Coronary artery (tissue), 2 donors: ENCODE measurements at regions not wholly inside any gene's neighbourhood (a gene's known extent, or its start where the extent isn't known, plus 50 kb on each side); places are given as distances from the start of the nearest gene placed in this dataset.
"Not testable (repeated sequence)": the region's sequence is repeated elsewhere in the genome, so short reads cannot be mapped to it uniquely, and the experiment has no call there.

ENCODE experiments used
- DNase-seq: peaks from one replicate; pipeline ENCODE4 v3.0.0-alpha.2; 2017; ENCODE audit warnings: low spot score
- H3K27ac ChIP-seq, 2 donors: fragments of 200-600 bp; sonication (generic); one replicate each; pipeline ENCODE4 v1.5.1; 2016 to 2019
- H3K4me3 ChIP-seq: fragments of 200-600 bp; sonication (generic); 2 replicates; pipeline ENCODE4 v1.5.1; 2016; ENCODE audit warnings: mild to moderate bottlenecking, moderate library complexity
- TF ChIP-seq, protein P1 (sequence below): fragments of 200-600 bp; sonication (generic); IDR thresholded peaks from one replicate; pipeline ENCODE4 v1.5.1; 2019; ENCODE audit warnings: antibody characterized with exemption

DNA sequence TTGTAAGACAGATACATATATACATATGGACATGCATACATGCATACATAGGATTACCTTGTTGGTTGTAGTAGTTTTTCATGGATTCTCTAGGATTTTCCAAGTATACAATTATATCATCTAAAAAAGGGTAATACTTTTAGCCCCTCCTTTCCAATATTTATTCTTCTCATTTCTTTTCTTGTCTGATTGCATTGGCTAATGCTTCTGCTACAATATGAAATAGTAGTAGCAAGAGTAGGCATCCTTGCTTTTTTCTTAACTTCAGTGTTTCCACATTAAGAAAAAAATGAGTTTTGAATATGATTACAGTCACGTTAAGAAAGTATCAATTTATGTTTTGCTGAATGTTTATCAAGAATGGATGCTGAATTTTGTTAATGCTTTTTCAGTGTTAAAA is 58.0 kb downstream of the RBFOX3 start:
- Histone ChIP-seq H3K4me3 (no peak overlapping the region), H3K27ac (no peak overlapping the region)
- TF ChIP-seq, protein P1, sequence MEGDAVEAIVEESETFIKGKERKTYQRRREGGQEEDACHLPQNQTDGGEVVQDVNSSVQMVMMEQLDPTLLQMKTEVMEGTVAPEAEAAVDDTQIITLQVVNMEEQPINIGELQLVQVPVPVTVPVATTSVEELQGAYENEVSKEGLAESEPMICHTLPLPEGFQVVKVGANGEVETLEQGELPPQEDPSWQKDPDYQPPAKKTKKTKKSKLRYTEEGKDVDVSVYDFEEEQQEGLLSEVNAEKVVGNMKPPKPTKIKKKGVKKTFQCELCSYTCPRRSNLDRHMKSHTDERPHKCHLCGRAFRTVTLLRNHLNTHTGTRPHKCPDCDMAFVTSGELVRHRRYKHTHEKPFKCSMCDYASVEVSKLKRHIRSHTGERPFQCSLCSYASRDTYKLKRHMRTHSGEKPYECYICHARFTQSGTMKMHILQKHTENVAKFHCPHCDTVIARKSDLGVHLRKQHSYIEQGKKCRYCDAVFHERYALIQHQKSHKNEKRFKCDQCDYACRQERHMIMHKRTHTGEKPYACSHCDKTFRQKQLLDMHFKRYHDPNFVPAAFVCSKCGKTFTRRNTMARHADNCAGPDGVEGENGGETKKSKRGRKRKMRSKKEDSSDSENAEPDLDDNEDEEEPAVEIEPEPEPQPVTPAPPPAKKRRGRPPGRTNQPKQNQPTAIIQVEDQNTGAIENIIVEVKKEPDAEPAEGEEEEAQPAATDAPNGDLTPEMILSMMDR = no peak
- DNase-seq = no peak

DNA sequence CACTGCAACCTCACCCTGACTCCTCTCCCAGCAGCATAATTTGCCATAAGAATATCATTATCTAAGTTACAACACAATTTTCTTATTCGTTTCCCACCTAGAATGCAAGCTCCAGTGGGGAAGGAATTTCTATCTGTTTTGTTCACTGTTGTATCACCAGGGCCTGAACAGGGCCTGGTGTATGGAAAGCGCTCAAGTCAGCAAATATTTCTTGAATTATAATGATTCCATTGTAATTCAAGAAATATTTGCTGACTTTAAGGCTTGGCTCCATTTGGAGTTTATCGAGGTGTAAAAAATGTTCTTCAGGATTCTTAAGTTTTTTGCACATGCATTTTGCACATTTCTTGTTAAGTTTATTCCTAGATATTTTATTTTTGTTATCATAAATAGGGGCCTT is 58.4 kb downstream of the RBFOX3 start:
- Histone ChIP-seq H3K27ac (no peak overlapping the region), H3K4me3 (no peak overlapping the region)
- DNase-seq = no peak
- TF ChIP-seq, protein P1 = no peak

DNA sequence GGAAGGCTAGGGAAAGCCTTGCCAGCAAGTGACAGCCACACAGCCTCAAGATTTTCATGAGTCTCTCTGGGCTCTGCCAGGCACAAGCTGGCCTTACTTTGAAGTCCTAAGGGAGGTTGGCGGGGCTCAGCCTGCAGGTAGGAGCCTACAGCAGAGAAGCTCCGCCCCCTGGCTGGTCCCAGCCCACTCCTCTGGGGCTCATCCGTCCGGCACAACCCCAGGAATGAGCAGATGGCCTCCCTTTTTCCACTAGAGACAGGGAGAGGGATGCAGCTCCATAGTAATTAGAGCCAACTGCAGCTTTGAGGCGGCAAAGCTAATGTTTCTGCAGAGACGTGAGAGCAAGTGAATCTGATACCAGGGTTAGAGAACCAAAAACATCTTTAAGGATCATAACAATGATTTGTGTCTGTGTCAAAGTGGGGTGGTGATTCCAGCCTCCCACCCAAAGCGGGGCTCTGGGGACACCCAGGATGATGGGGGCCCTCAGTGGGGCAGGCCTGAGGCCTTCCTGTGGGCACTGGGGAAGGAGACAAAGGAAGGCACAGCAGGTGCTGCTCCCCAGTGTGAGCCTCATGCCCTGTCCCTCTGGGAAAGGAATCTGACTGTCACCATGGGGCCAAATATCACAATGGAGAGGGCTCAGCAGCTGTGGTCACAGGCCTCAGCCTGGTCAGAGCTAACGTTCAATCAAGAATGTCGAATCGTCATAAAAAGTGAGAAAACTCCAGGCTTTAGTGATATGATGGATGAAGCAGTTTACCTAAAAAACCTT is 61.5 kb downstream of the RBFOX3 start:
- DNase-seq = no peak
- Histone ChIP-seq H3K27ac (no peak overlapping the region), H3K4me3 (no peak overlapping the region)
- TF ChIP-seq, protein P1 = no peak

DNA sequence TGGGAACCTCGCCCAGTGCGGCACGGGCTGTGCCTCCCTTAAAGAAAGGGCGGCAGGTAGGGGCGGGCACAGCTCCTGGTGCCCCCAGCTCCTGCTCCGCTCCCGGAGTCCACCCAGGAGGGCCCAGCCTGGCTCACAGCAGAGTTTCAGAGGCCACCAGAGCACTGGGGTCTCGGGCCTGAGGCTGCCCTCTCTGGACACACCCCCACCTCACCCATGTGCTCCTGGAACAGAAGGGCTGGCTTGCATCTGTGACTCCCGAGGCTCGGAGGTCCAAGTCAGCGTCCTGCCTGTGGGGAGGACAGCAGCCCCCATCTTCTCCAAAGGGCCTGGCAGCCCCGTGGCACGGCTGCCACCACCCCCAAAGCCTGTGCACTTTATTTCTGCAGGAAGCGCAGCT is 62.7 kb downstream of the RBFOX3 start:
- Histone ChIP-seq H3K4me3 (no peak overlapping the region), H3K27ac (no peak overlapping the region)
- no peak for DNase-seq
- TF ChIP-seq, protein P1 = no peak

DNA sequence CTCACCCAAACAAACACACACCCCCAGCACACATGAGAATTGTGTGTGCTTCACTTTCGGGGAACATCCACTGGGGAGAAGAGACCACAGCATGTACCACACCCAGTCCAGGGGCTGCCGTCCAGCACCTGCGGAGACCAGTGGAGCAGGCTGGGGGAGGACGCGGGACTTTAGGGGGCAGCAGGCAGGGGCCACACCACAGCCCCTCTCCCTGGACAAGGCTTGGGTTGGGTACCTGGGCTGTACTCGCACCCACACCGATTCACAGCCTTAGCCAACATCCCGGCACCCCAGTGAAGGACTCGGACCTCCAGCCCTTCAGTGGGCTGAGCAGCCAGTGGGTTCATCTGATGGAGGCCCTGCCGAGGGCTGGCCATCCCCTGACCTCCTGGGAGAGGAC is 63.3 kb downstream of the RBFOX3 start:
- H3K27ac ChIP-seq = no peak overlapping the region
- no peak for DNase-seq
- TF ChIP-seq, protein P1 = no peak
- no peak overlapping the region for H3K4me3 ChIP-seq

DNA sequence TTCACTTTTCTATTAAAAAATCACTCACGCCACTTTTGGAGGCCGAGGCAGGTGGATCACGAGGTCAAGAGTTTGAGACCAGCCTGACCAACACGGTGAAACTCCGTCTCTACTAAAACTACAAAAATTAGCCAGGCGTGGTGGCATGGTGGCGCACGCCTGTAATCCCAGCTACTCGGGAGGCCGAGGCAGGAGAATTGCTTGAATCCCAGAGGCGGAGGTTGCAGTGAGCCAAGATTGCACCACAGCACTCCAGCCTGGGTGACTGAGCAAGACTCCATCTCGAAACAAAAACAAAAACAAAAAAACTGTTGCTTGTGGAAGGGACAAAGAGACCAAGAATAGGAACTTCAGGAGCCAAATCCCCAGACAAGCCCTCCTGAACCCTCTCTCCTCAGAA is 63.7 kb downstream of the RBFOX3 start:
- H3K4me3 ChIP-seq, H3K27ac ChIP-seq, DNase-seq: not testable (repeated sequence)

DNA sequence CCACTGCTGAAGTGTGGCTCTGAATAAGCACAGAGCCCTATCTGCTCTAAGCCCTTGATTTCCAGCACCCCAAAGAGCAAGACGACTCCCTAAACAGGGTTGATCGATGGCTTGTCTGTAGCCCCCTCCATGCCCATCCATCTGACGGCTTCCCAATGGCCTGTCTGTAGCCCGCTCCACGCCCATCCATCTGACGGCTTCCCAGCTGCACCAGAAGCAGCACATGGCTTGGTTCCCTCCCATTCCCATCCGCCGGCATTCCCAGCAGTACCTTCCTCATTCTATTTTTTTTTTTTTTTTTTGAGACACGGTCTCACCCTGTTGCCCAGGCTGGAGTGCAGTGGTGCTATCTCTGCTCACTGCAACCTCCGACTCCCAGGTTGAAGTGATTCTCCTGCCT is 64.5 kb downstream of the RBFOX3 start:
- H3K27ac ChIP-seq = no peak overlapping the region
- H3K4me3 ChIP-seq = no peak overlapping the region
- DNase-seq = no peak
- TF ChIP-seq, protein P1 = no peak
